ENCODE measurements at regions not wholly inside any gene's neighbourhood (a gene's known extent, or its start where the extent isn't known, plus 50 kb on each side); places are given as distances from the start of the nearest gene placed in this dataset.
"Not testable (repeated sequence)": the region's sequence is repeated elsewhere in the genome, so short reads cannot be mapped to it uniquely, and the experiment has no call there.

DNA sequence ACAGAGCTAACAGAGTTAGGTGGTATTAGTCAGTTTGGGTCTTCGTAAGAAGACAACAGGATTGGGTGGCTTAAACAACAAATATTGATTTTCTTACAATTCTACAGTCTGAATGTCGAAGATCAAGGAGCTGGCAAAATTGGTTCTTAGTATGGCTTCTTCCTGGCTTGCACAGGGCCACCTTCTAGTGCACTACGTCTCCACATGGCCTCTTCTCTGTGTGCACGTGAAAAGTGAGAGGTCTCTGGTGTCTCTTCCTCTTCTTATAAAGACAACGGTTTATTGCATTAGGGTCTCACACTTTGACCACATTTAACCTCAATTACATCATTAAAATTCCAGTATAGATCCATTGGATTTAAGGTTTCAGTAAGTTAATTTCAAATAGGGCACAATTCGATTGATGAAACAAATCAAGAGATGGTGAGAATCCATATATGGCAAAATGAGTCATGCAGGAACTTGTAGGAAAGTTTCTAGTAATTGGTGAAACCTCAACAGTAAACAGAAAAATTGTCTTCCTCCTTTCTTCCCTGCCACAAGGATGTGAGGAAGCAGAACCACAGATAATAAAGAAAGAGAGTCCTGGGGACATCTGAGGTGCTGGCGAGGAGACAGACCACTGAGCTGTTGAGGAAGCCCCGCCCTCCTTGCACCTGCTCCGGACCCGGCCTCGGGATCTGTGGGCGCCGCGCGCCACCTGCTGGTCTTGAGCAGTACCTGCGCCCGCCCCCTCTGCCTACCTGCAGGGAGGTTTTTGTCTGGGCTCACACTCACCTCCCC is 846.7 kb downstream of the TMEM121 start (continued):
- TF ChIP-seq, protein P1, sequence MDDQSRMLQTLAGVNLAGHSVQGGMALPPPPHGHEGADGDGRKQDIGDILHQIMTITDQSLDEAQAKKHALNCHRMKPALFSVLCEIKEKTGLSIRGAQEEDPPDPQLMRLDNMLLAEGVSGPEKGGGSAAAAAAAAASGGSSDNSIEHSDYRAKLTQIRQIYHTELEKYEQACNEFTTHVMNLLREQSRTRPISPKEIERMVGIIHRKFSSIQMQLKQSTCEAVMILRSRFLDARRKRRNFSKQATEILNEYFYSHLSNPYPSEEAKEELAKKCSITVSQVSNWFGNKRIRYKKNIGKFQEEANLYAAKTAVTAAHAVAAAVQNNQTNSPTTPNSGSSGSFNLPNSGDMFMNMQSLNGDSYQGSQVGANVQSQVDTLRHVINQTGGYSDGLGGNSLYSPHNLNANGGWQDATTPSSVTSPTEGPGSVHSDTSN (IDR thresholded peaks at IDR 0.05) = no peak
- no peak for TF ChIP-seq RARB (CRISPR knock-in tag; IDR thresholded peaks at IDR 0.05)
- TF ChIP-seq GATA3 (IDR thresholded peaks at IDR 0.05; ENCODE audit: borderline replicate concordance) = no peak
- no peak for TF ChIP-seq CBX8 (IDR thresholded peaks at IDR 0.05)

DNA sequence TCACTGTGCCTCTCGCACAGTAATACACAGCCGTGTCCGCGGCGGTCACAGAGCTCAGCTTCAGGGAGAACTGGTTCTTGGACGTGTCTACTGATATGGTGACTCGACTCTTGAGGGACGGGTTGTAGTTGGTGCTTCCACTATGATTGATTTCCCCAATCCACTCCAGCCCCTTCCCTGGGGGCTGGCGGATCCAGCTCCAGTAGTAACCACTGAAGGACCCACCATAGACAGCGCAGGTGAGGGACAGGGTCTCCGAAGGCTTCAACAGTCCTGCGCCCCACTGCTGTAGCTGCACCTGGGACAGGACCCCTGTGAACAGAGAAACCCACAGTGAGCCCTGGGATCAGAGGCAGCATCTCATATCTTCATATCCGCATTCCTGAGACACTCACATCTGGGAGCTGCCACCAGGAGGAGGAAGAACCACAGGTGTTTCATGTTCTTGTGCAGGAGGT is 847.3 kb downstream of the TMEM121 start:
- H3K27ac ChIP-seq; H3K9me3 ChIP-seq; FAIRE-seq; H3K4me2 ChIP-seq; POLR2A ChIA-PET; ATAC-seq; H3K4me1 ChIP-seq; DNase-seq (ENCODE audit: low read depth in 1 of 2, low spot score in 1 of 2); H3K4me3 ChIP-seq: not testable (repeated sequence)
- 13% methylated on average over 3 of the region's 13 CpGs for WGBS (ENCODE audit: missing lambda C conversion rate)
- CTCF ChIA-PET = interaction anchor here (1.0 kb wide), 1 partner anchor 836 kb away, joined by 3 read pairs; no protein-coding TSS in a partner anchor

DNA sequence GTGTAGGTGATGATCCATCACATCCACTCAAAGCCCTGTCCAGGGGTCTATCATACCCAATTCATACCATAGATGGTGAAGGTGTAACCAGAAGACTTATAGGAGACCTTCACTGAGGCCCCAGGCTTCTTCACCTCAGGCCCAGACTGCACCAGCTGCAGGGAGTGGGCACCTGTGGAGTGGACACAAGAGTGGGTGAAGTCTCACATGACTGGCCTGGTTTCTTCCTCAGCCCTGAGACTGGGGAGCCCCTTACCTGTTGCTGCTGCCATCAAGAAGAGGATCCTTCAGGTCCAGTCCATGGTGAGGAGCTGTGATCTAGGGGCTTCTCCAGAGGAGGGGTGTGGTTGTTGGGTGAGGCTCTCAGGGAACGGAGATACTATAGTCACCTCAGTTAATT is 851.0 kb downstream of the TMEM121 start:
- H3K9me3 ChIP-seq = no peaks in the 10 kb centered on the region

DNA sequence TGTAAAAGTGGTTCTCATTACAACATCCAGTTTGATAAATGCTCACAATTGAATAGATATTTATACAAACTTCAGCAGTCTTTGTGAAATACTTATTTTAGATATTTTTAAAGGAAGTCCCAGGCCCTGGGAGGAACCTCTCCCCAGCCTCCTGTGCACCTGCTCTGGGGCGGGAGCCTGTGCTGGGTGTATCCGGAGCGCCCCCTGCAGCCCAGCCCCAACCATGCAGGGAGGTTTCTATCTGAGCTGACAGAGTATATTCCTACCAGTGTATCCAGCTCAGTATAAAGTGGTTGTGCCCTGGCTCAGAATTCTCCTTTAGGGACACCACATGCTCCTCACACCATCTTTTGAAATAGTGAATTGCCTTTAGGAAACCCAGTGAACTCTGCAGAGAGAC is 851.8 kb downstream of the TMEM121 start:
- WGBS (ENCODE audit: missing lambda C conversion rate) = 0% methylated on average over 3 of the region's 3 CpGs
- Histone ChIP-seq H3K9me3 (no peaks in the 10 kb centered on the region), H3K4me3 (no peak overlapping the region), H3K27ac (no peak overlapping the region), H3K4me1 (no peaks in the 10 kb centered on the region), H3K4me2 (no peak overlapping the region)
- FAIRE-seq = no peak
- TF ChIP-seq SREBF2 (IDR thresholded peaks at IDR 0.05) (no peak), RCOR1 (IDR thresholded peaks at IDR 0.05; ENCODE audit: low read depth, low read length) (no peak), JUNB (IDR thresholded peaks at IDR 0.05) (no peak), EP300 (IDR thresholded peaks at IDR 0.05) (no peak), CEBPB (IDR thresholded peaks at IDR 0.05) (no peak), ESRRA (IDR thresholded peaks at IDR 0.05; ENCODE audit: borderline replicate concordance, low read length) (no peak), MYC (IDR thresholded peaks at IDR 0.05; ENCODE audit: borderline replicate concordance, low read length) (no peak), POLR2AphosphoS2 (conservative IDR thresholded peaks at IDR 0.05; ENCODE audit: low read length) (no peak), HOXB13 (CRISPR knock-in tag; IDR thresholded peaks at IDR 0.05; ENCODE audit: low read depth) (no peak), HEYL (CRISPR knock-in tag; IDR thresholded peaks at IDR 0.05) (no peak), RFX5 (IDR thresholded peaks at IDR 0.05) (no peak), EHF (CRISPR knock-in tag; IDR thresholded peaks at IDR 0.05) (no peak), ZNF302 (CRISPR knock-in tag; IDR thresholded peaks at IDR 0.05) (no peak), NPAS2 (CRISPR knock-in tag; IDR thresholded peaks at IDR 0.05; ENCODE audit: borderline replicate concordance) (no peak)
- TF ChIP-seq, protein P2, sequence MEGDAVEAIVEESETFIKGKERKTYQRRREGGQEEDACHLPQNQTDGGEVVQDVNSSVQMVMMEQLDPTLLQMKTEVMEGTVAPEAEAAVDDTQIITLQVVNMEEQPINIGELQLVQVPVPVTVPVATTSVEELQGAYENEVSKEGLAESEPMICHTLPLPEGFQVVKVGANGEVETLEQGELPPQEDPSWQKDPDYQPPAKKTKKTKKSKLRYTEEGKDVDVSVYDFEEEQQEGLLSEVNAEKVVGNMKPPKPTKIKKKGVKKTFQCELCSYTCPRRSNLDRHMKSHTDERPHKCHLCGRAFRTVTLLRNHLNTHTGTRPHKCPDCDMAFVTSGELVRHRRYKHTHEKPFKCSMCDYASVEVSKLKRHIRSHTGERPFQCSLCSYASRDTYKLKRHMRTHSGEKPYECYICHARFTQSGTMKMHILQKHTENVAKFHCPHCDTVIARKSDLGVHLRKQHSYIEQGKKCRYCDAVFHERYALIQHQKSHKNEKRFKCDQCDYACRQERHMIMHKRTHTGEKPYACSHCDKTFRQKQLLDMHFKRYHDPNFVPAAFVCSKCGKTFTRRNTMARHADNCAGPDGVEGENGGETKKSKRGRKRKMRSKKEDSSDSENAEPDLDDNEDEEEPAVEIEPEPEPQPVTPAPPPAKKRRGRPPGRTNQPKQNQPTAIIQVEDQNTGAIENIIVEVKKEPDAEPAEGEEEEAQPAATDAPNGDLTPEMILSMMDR (IDR thresholded peaks at IDR 0.05) = no peak
- ATAC-seq = no peak
- POLR2A ChIA-PET = no interaction called here
- CTCF ChIA-PET = no interaction called here
- no peak for DNase-seq (ENCODE audit: low read depth in 1 of 2, low spot score in 1 of 2)

More for the DNA sequence above, 851.0 kb downstream of the TMEM121 start:
- H3K4me2 ChIP-seq = no peak overlapping the region
- no peak for DNase-seq (ENCODE audit: low read depth in 1 of 2, low spot score in 1 of 2)
- no peak overlapping the region for H3K4me3 ChIP-seq
- TF ChIP-seq JUN (IDR thresholded peaks at IDR 0.05) = no peak
- TF ChIP-seq, protein P3, sequence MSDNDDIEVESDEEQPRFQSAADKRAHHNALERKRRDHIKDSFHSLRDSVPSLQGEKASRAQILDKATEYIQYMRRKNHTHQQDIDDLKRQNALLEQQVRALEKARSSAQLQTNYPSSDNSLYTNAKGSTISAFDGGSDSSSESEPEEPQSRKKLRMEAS (IDR thresholded peaks at IDR 0.05) = no peak
- TF ChIP-seq, protein P4, sequence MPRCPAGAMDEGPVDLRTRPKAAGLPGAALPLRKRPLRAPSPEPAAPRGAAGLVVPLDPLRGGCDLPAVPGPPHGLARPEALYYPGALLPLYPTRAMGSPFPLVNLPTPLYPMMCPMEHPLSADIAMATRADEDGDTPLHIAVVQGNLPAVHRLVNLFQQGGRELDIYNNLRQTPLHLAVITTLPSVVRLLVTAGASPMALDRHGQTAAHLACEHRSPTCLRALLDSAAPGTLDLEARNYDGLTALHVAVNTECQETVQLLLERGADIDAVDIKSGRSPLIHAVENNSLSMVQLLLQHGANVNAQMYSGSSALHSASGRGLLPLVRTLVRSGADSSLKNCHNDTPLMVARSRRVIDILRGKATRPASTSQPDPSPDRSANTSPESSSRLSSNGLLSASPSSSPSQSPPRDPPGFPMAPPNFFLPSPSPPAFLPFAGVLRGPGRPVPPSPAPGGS (IDR thresholded peaks at IDR 0.05) = no peak
- no peak for TF ChIP-seq ZC3H11A (IDR thresholded peaks at IDR 0.05)
- no peak for TF ChIP-seq PHF8 (IDR thresholded peaks at IDR 0.05; ENCODE audit: borderline replicate concordance, low read depth)
- no peak for TF ChIP-seq FOXS1 (CRISPR knock-in tag; IDR thresholded peaks at IDR 0.05)
- TF ChIP-seq, protein P5, sequence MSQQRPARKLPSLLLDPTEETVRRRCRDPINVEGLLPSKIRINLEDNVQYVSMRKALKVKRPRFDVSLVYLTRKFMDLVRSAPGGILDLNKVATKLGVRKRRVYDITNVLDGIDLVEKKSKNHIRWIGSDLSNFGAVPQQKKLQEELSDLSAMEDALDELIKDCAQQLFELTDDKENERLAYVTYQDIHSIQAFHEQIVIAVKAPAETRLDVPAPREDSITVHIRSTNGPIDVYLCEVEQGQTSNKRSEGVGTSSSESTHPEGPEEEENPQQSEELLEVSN (IDR thresholded peaks at IDR 0.05; ENCODE audit: borderline replicate concordance, low read depth) = no peak
- no peak for TF ChIP-seq CEBPB (IDR thresholded peaks at IDR 0.05)
- no peak for TF ChIP-seq MAZ (IDR thresholded peaks at IDR 0.05; ENCODE audit: borderline replicate concordance, low read depth, low read length)
- TF ChIP-seq, protein P6, sequence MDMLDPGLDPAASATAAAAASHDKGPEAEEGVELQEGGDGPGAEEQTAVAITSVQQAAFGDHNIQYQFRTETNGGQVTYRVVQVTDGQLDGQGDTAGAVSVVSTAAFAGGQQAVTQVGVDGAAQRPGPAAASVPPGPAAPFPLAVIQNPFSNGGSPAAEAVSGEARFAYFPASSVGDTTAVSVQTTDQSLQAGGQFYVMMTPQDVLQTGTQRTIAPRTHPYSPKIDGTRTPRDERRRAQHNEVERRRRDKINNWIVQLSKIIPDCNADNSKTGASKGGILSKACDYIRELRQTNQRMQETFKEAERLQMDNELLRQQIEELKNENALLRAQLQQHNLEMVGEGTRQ (IDR thresholded peaks at IDR 0.05) = no peak
- TF ChIP-seq RARB (CRISPR knock-in tag; IDR thresholded peaks at IDR 0.05) = no peak
- TF ChIP-seq ZNF302 (CRISPR knock-in tag; IDR thresholded peaks at IDR 0.05) = no peak
- no peaks in the 10 kb centered on the region for H3K4me1 ChIP-seq
- H3K27ac ChIP-seq = no peak overlapping the region
- no peak for ATAC-seq
- CTCF ChIA-PET = interaction anchor here (0.6 kb wide), 1 partner anchor 85 kb away, joined by 3 read pairs; no protein-coding TSS in a partner anchor
- WGBS (ENCODE audit: missing lambda C conversion rate) = 0% methylated on average over 1 of the region's 1 CpG
- POLR2A ChIA-PET = no interaction called here
- no peak for FAIRE-seq
